ENCODE measurements at regions not wholly inside any gene's neighbourhood (a gene's known extent, or its start where the extent isn't known, plus 50 kb on each side); places are given as distances from the start of the nearest gene placed in this dataset.
"Not testable (repeated sequence)": the region's sequence is repeated elsewhere in the genome, so short reads cannot be mapped to it uniquely, and the experiment has no call there.

GRCh38 chr2:176907341-176907740, 305.3 kb upstream of the HNRNPA3 start:
- TF ChIP-seq, protein P1, sequence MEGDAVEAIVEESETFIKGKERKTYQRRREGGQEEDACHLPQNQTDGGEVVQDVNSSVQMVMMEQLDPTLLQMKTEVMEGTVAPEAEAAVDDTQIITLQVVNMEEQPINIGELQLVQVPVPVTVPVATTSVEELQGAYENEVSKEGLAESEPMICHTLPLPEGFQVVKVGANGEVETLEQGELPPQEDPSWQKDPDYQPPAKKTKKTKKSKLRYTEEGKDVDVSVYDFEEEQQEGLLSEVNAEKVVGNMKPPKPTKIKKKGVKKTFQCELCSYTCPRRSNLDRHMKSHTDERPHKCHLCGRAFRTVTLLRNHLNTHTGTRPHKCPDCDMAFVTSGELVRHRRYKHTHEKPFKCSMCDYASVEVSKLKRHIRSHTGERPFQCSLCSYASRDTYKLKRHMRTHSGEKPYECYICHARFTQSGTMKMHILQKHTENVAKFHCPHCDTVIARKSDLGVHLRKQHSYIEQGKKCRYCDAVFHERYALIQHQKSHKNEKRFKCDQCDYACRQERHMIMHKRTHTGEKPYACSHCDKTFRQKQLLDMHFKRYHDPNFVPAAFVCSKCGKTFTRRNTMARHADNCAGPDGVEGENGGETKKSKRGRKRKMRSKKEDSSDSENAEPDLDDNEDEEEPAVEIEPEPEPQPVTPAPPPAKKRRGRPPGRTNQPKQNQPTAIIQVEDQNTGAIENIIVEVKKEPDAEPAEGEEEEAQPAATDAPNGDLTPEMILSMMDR (IDR thresholded peaks at IDR 0.05) = no peak
- DNase-seq (no peak), ATAC-seq (no peak)
- Histone ChIP-seq H3K27ac (no peak overlapping the region), H3K4me1 (no peaks in the 10 kb centered on the region), H3K4me3 (no peak overlapping the region), H3K36me3 (no peaks in the 10 kb centered on the region), H3K27me3 (no peaks in the 10 kb centered on the region), H3K9me3 (no peaks in the 10 kb centered on the region)
- intact Hi-C loops (cut with DNase I) = no loop called here

- intact Hi-C loops (cut with DNase I) = no loop called here
- TF ChIP-seq, protein P1 (IDR thresholded peaks at IDR 0.05) = no peak
- H3K27me3 ChIP-seq = no peaks in the 10 kb centered on the region
- no peak overlapping the region for H3K4me3 ChIP-seq
- H3K27ac ChIP-seq = no peak overlapping the region
- H3K4me1 ChIP-seq = no peaks in the 10 kb centered on the region
- DNase-seq (no peak), ATAC-seq (no peak)
- H3K36me3 ChIP-seq = no peaks in the 10 kb centered on the region
- H3K9me3 ChIP-seq = no peaks in the 10 kb centered on the region
Measured at GRCh38 chr2:176910828-176911227, 301.8 kb upstream of the HNRNPA3 start.

DNA sequence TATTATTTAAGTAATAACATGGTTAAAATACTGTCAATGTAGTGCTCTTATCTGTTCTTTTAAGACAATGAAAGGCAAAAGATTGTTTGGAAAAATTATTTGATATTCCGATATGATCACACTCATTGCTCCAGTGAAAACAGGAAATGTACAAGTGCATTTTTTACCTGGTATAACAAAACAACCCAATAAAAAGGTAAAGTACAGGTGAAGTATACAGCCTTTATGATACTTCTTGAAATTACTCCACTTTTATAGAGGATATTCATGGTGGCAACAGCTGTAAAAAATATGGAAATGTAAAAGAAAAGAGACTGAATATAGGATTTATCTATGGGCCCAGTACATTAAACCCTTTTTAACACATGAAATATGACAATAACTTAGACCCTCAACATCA, 298.6 kb upstream of the HNRNPA3 start:
- no peaks in the 10 kb centered on the region for H3K4me1 ChIP-seq
- no peaks in the 10 kb centered on the region for H3K27me3 ChIP-seq
- intact Hi-C loops (cut with DNase I) = no loop called here
- no peaks in the 10 kb centered on the region for H3K9me3 ChIP-seq
- no peaks in the 10 kb centered on the region for H3K36me3 ChIP-seq
- H3K4me3 ChIP-seq = no peak overlapping the region
- ATAC-seq = no peak
- no peak overlapping the region for H3K27ac ChIP-seq
- DNase-seq = no peak
- TF ChIP-seq, protein P1 (IDR thresholded peaks at IDR 0.05) = no peak

GRCh38 chr2:176914371-176914770, 298.2 kb upstream of the HNRNPA3 start:
- H3K9me3 ChIP-seq = no peaks in the 10 kb centered on the region
- no peak for ATAC-seq
- no peaks in the 10 kb centered on the region for H3K36me3 ChIP-seq
- no peak for DNase-seq
- intact Hi-C loops (cut with DNase I) = no loop called here
- H3K27me3 ChIP-seq = no peaks in the 10 kb centered on the region
- H3K4me3 ChIP-seq = no peak overlapping the region
- H3K4me1 ChIP-seq = no peaks in the 10 kb centered on the region
- H3K27ac ChIP-seq = no peak overlapping the region
- TF ChIP-seq, protein P1 (IDR thresholded peaks at IDR 0.05) = no peak

- not testable (repeated sequence) for H3K9me3 ChIP-seq, ATAC-seq
Measured at GRCh38 chr2:176922545-176922944, 290.0 kb upstream of the HNRNPA3 start.

GRCh38 chr2:176923205-176923604, 289.4 kb upstream of the HNRNPA3 start:
- Histone ChIP-seq H3K4me1 (no peaks in the 10 kb centered on the region), H3K36me3 (no peaks in the 10 kb centered on the region), H3K27ac (no peak overlapping the region), H3K4me3 (no peak overlapping the region), H3K9me3 (no peaks in the 10 kb centered on the region), H3K27me3 (no peaks in the 10 kb centered on the region)
- DNase-seq (no peak), ATAC-seq (no peak)
- TF ChIP-seq, protein P1 (IDR thresholded peaks at IDR 0.05) = no peak
- intact Hi-C loops (cut with DNase I) = no loop called here

More at GRCh38 chr2:176922545-176922944, 290.0 kb upstream of the HNRNPA3 start:
- H3K4me3 ChIP-seq; DNase-seq; H3K27me3 ChIP-seq; H3K36me3 ChIP-seq; H3K27ac ChIP-seq; H3K4me1 ChIP-seq; intact Hi-C loops (cut with DNase I): not testable (repeated sequence)

Measured in upper lobe of right lung (tissue), 1 donor.